ENCODE measurements at regions not wholly inside any gene's neighbourhood (a gene's known extent, or its start where the extent isn't known, plus 50 kb on each side); places are given as distances from the start of the nearest gene placed in this dataset.

- CTCF ChIA-PET, result interaction anchor here (0.6 kb wide), 1 partner anchor 221 kb away, joined by 5 read pairs; no protein-coding TSS in a partner anchor
- Histone ChIP-seq H3K4me3 (ENCODE audit: low read depth, low read length) (no peak overlapping the region), H3K27ac (ENCODE audit: low read depth, low read length) (no peak overlapping the region), H3K9me3 (ENCODE audit: control insufficient read depth, insufficient read depth, low read length) (no peaks in the 10 kb centered on the region), H3K27me3 (ENCODE audit: control insufficient read depth, insufficient read depth, low read length) (no peaks in the 10 kb centered on the region)
- POLR2A ChIA-PET, result interaction anchor here (0.9 kb wide), 1 partner anchor 9 kb away, joined by 3 read pairs; no protein-coding TSS in a partner anchor
- no peak for DNase-seq (ENCODE audit: low read depth, low spot score)
- TF ChIP-seq CTCF (IDR thresholded peaks at IDR 0.05; ENCODE audit: low read depth, low read length), result no peak
Measured at GRCh38 chr18:25454730-25455129, 102.8 kb upstream of the ZNF521 start.

DNA sequence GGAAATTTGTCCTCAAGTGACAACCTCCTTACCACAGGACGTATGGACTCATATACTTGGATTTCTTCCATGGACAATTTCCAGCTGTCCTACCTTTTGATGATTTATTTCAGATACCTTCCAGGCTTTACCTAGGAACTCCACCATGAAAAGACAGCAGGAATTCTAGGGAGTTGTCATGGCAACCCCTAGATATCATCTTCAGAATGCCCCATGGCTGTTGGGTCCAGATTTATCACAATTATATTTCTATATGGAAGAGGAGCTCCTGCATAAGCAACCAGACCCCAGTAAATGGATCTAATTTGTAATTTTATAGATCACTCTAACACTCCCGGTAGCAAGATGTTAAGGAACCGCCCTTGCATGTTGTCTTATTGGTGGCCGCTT lies 102.3 kb upstream of the ZNF521 start:
- H3K9me3 ChIP-seq (ENCODE audit: control insufficient read depth, insufficient read depth, low read length), result no peaks in the 10 kb centered on the region
- no peaks in the 10 kb centered on the region for H3K27me3 ChIP-seq (ENCODE audit: control insufficient read depth, insufficient read depth, low read length)
- H3K4me3 ChIP-seq (ENCODE audit: low read depth, low read length), result no peak overlapping the region
- DNase-seq (ENCODE audit: low read depth, low spot score), result no peak
- CTCF ChIA-PET, result interaction anchor here (0.6 kb wide), 1 partner anchor 221 kb away, joined by 5 read pairs; no protein-coding TSS in a partner anchor
- no peak overlapping the region for H3K27ac ChIP-seq (ENCODE audit: low read depth, low read length)
- POLR2A ChIA-PET, result interaction anchor here (0.9 kb wide), 1 partner anchor 10 kb away, joined by 3 read pairs; no protein-coding TSS in a partner anchor
- TF ChIP-seq CTCF (IDR thresholded peaks at IDR 0.05; ENCODE audit: low read depth, low read length), result no peak

GRCh38 chr18:25453556-25454269 lies 101.7 kb upstream of the ZNF521 start:
- Histone ChIP-seq H3K27ac (ENCODE audit: low read depth, low read length) (no peak overlapping the region), H3K9me3 (ENCODE audit: control insufficient read depth, insufficient read depth, low read length) (no peaks in the 10 kb centered on the region), H3K4me3 (ENCODE audit: low read depth, low read length) (no peak overlapping the region), H3K27me3 (ENCODE audit: control insufficient read depth, insufficient read depth, low read length) (no peaks in the 10 kb centered on the region)
- POLR2A ChIA-PET, result interaction anchor here (0.7 to 0.9 kb wide), 2 partner anchors 10 to 768 kb away, joined by 3 to 5 read pairs; no protein-coding TSS in a partner anchor
- TF ChIP-seq CTCF (IDR thresholded peaks at IDR 0.05; ENCODE audit: low read depth, low read length), result no peak
- peak; percentile 41 for DNase-seq (ENCODE audit: low read depth, low spot score)
- CTCF ChIA-PET, result no interaction called here

DNA sequence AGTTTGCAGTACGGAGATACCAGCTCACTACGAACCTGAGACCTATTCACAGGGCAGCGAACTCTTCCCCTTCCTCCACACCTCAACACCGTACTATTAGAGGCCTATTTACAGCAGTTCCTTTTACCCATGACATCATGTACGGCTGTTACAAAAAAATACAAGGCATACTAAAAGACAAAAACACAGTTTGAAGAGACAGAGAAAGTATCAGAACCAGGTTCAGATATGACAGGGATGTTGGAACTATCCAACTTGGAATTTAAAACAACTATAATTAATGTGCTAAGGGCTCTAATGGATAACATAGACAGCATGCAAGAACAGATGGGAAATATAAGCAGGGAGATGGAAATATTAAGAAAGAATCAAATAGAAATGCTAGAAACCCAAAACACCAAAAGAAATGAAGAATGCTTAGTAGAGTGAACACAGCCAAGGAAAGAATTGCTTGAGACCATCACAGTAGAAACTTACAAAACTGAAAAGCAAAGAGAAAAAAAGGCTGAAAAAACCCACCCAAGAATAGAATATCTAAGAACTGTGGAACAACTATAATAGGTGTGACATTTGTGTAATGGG lies 99.2 kb upstream of the ZNF521 start:
- TF ChIP-seq CTCF (IDR thresholded peaks at IDR 0.05; ENCODE audit: low read depth, low read length), result no peak
- ChIA-PET POLR2A (no interaction called here), CTCF (no interaction called here)
- Histone ChIP-seq H3K27ac (ENCODE audit: low read depth, low read length) (no peak overlapping the region), H3K27me3 (ENCODE audit: control insufficient read depth, insufficient read depth, low read length) (no peaks in the 10 kb centered on the region), H3K4me3 (ENCODE audit: low read depth, low read length) (no peak overlapping the region), H3K9me3 (ENCODE audit: control insufficient read depth, insufficient read depth, low read length) (no peaks in the 10 kb centered on the region)
- no peak for DNase-seq (ENCODE audit: low read depth, low spot score)

GRCh38 chr18:25449046-25449445 lies 97.1 kb upstream of the ZNF521 start:
- Histone ChIP-seq H3K9me3 (ENCODE audit: control insufficient read depth, insufficient read depth, low read length) (no peaks in the 10 kb centered on the region), H3K27ac (ENCODE audit: low read depth, low read length) (no peak overlapping the region), H3K4me3 (ENCODE audit: low read depth, low read length) (no peak overlapping the region)

More at GRCh38 chr18:25449046-25449445, 97.1 kb upstream of the ZNF521 start:
- no peak for DNase-seq (ENCODE audit: low read depth, low spot score)
- POLR2A ChIA-PET, result no interaction called here
- TF ChIP-seq CTCF (IDR thresholded peaks at IDR 0.05; ENCODE audit: low read depth, low read length), result no peak
- CTCF ChIA-PET, result no interaction called here
- H3K27me3 ChIP-seq (ENCODE audit: control insufficient read depth, insufficient read depth, low read length), result no peaks in the 10 kb centered on the region

Data from AG04450 (cell line).